Stimulated activated CD4-positive, alpha-beta T cell treated with anti-CD3 and anti-CD28 coated beads, Interleukin-1b, Interleukin-23, amount 100 ng/mL, for 4 hours (primary cell): ENCODE measurements at regions not wholly inside any gene's neighbourhood (a gene's known extent, or its start where the extent isn't known, plus 50 kb on each side); places are given as distances from the start of the nearest gene placed in this dataset.

Experiments
- DNase-seq, 2 donors: peaks; one replicate each; pipeline ENCODE4 v3.0.0-alpha.2; 2020; ENCODE audit warnings: low read depth in 2 of 2

- no peak for DNase-seq
Measured at GRCh38 chr22:48091656-48092223, 1329.3 kb downstream of the TBC1D22A start.

- DNase-seq = no peak
Measured at GRCh38 chr22:48091060-48091650, 1328.7 kb downstream of the TBC1D22A start.

- DNase-seq = no peak
Measured at GRCh38 chr22:48090332-48090672, 1327.9 kb downstream of the TBC1D22A start.

- no peak for DNase-seq
Measured at GRCh38 chr22:48089601-48090331, 1327.3 kb downstream of the TBC1D22A start.

- no peak for DNase-seq
Measured at GRCh38 chr22:48088926-48089536, 1326.6 kb downstream of the TBC1D22A start.

- DNase-seq = no peak
Measured at GRCh38 chr22:48088251-48088650, 1325.8 kb downstream of the TBC1D22A start.

GRCh38 chr22:48085901-48086645, 1323.6 kb downstream of the TBC1D22A start:
- no peak for DNase-seq

GRCh38 chr22:48084729-48085050, 1322.2 kb downstream of the TBC1D22A start:
- DNase-seq = no peak

- no peak for DNase-seq
Measured at GRCh38 chr22:48084041-48084728, 1321.7 kb downstream of the TBC1D22A start.

- DNase-seq = no peak
Measured at GRCh38 chr22:48083502-48083901, 1321.1 kb downstream of the TBC1D22A start.

GRCh38 chr22:48082284-48082683, 1319.8 kb downstream of the TBC1D22A start:
- DNase-seq = no peak

- no peak for DNase-seq
Measured at GRCh38 chr22:48081281-48081680, 1318.8 kb downstream of the TBC1D22A start.

- no peak for DNase-seq
Measured at GRCh38 chr22:48080316-48081165, 1318.1 kb downstream of the TBC1D22A start.

- no peak for DNase-seq
Measured at GRCh38 chr22:48079505-48080290, 1317.2 kb downstream of the TBC1D22A start.

- DNase-seq = no peak
Measured at GRCh38 chr22:48078825-48079224, 1316.4 kb downstream of the TBC1D22A start.

GRCh38 chr22:48077699-48078098, 1315.2 kb downstream of the TBC1D22A start:
- no peak for DNase-seq

GRCh38 chr22:48076008-48076407, 1313.6 kb downstream of the TBC1D22A start:
- no peak for DNase-seq

- DNase-seq = no peak
Measured at GRCh38 chr22:48075604-48076003, 1313.2 kb downstream of the TBC1D22A start.

- no peak for DNase-seq
Measured at GRCh38 chr22:48072777-48073176, 1310.3 kb downstream of the TBC1D22A start.

GRCh38 chr22:48071828-48072227, 1309.4 kb downstream of the TBC1D22A start:
- DNase-seq = no peak
